Stimulated activated CD4-positive, alpha-beta T cell treated with anti-CD3 and anti-CD28 coated beads, Interleukin-2, amount 100 ng/mL, for 24 hours (primary cell): ENCODE measurements at regions not wholly inside any gene's neighbourhood (a gene's known extent, or its start where the extent isn't known, plus 50 kb on each side); places are given as distances from the start of the nearest gene placed in this dataset.
"Not testable (repeated sequence)": the region's sequence is repeated elsewhere in the genome, so short reads cannot be mapped to it uniquely, and the experiment has no call there.

ENCODE experiments used
- DNase-seq, 2 donors: peaks; one replicate each; pipeline ENCODE4 v3.0.0-alpha.2; 2020

- no peak for DNase-seq
Observed at GRCh38 chr9:13809401-13809800, 504.5 kb downstream of the NFIB start.

GRCh38 chr9:13807118-13807517 is 506.8 kb downstream of the NFIB start:
- DNase-seq, result no peak

- no peak for DNase-seq
Observed at GRCh38 chr9:13806714-13807113, 507.2 kb downstream of the NFIB start.

DNA sequence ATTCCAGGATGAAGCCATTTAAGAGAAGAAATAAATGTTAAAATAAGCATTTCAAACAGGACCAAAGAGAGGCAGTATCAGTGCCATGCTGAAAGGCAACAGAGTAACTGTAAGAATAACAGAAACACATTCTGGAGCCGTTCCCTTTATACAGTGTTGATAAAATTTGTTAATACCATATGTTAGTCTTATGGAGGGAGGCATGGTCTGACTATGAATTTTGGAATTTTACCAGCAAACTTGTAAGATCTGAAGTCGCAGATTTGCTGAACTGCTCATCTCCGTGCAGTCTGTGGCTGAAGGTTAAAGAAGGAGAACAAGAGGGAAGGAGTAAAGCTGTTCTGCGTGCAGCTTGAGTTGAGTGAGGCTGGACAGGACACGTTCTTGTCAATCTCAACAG is 508.4 kb downstream of the NFIB start:
- DNase-seq, result no peak

GRCh38 chr9:13804532-13804931 is 509.4 kb downstream of the NFIB start:
- no peak for DNase-seq

DNA sequence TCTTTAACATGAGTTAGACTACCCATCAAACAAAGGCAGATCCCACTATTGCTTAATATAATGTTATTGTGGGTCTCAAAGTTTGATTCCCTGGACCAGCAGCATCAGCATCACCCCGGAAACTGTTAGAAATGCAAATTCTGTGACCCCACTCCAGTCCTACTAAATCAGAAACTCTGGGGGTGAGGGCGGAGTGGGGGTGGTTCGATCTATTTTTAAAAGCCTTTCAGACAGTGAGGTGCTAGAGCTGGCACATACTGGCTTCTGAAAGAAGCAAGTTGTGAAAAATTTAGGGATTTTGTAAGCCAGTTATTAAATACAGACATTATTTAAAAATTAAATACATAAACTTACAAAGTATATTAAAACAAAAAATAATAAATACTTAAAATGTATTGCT is 513.2 kb downstream of the NFIB start:
- no peak for DNase-seq

DNA sequence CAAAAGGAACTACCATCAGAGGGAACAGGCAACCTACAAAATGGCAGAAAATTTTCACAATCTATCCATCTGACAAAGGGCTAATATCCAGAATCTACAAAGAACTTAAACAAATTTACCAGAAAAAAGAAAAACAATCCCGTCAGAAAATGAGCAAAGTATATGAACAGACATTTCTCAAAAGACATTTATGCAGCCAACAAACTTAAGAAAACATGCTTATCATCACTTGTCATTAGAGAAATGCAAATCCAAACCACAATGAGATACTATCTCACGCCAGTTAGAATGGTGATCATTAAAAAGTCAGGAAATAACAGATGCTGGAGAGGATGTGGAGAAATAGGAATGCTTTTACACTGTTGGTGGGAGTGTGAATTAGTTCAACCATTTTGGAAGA is 516.2 kb downstream of the NFIB start:
- DNase-seq, result not testable (repeated sequence)

DNA sequence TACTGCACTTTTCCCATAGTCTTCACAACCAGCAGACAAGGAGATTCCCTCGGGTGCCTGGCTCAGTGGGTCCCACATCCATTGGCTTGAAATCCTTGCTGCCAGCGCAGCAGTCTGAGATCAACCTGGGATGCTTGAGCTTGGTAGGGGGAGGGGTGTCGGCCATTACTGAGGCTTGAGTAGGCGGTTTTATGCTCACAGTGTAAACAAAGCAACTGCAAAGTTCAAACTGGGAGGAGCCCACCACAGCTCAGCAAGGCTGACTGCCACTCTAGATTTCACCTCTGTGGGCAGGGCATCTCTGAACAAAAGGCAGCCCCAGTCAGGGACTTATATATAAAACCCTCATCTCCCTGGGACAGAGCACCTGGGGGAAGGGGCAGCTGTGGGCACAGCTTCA is 512.3 kb upstream of the MPDZ start:
- DNase-seq, result no peak

DNA sequence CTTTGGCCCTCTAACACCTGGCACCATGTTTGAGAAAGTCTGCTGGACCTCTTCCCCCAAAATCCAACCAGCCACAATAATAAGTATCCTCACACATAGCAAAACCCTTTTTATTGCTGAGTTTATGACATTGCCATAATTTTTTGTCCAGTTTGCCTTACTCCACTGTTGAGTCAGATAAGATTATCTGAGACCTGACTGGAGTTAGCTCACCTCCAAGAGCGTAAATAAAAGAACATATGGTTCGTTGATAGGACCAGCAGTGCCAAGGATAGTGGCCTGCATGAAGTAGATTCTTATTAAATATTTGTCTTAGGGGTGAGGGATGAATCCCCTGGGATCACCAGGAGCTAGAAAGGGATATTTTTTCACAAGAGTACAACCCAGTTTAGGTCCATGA is 510.6 kb upstream of the MPDZ start:
- DNase-seq, result no peak

DNA sequence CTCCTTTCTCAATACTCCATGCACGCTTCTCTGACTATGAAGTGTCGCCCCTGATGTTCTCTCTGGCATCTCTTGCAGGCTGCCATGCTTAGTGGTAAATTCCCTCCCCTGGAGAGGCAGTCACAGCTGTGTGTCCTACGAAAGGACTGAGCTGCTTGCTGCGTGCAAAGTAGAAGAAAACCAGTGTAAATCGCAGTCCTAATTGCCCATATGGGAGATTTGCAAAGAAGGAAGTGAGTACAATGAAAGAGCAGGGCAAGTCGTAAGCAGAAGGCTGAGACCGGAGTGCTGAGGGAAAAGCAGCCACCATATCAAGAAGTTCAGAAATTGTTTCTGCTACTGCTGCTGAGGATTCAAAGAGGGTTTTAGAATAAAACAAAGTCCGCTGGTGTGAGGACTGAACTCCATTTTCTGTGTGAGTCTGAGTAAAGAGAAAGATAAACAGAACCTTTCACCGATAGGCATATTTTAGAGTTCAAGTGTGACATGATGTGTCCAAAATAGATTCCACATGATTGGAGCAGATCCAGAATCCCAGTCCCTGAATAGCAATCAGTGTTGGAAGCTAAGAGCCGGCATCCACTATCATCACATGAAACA is 507.8 kb upstream of the MPDZ start:
- no peak for DNase-seq

DNA sequence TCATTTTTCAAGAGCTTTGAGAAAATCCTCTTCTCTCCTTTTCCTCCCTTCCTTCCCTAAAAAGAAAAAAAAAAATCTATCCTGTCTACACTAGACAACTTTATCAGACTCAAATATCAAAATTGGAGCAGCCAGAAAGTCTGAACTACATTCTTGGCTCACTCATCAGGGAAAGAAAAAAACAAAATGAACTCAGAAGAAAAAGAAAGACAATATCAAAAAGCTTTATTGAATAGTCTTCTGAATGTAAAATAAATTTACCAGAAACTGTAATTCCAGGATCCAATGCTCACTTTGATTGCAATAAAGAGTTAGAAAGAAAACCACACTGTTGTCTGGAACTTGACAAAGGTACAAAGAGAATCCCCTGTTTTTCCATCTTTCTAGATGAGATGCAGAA is 507.2 kb upstream of the MPDZ start:
- no peak for DNase-seq

DNA sequence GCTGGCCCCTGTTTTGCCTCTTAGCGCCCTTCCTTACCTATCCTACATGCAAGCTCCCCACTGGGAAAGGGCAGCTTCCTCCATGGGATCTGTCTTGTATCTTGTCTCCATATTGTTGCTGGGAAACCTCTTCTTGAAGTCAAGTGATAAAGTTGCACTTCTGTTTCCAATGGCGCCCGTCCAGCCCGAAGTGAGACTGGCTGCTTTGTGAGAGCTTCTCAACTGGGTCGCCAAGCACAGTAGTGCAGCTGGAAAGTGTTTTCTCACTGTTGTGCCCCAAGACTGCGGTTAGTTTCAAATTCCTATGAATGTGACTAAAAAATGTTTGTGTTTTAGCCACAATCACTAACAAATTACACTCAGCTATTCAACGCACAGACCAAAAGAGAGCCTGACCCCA is 506.6 kb upstream of the MPDZ start:
- no peak for DNase-seq

DNA sequence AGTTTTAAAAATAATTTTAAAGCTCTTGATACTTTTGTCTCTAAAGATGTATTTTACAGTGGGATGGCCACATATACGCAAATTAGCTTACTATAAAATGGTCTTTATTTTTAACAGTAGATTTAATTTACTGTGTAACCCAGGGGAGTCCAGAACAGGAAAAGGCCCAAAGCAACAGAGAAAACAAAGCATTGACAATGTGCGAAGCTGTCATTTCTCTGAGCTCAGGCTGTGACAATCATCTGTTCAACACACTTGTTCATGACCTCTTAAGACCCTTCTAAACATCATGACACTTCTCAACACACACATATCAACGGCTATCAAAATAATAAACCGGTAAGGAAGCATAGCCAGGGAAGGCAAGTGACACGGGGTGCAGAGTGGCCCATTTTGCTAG is 499.6 kb upstream of the MPDZ start:
- DNase-seq, result no peak

GRCh38 chr9:13778631-13779030 is 499.1 kb upstream of the MPDZ start:
- DNase-seq, result no peak

GRCh38 chr9:13770956-13771355 is 491.5 kb upstream of the MPDZ start:
- no peak for DNase-seq

- no peak for DNase-seq
Observed at GRCh38 chr9:13769641-13770040, 490.1 kb upstream of the MPDZ start.

DNA sequence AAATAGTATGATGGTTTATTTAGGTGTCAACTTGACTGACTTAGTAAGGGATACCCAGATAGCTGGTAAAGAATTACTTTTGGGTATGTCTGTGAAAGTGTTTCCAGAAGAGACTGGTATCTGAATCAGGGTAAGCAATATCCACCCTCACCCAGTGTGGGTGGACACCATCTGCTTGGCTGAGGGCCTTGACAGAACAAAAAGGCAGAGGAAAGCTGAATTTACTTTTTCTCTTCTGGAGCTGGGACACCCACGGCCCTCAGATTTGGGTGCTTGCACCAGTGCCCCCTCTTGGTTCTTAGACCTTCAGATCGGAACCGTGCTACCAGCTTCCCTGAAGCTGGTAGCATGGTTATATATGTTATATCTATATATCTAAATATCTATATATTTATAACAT is 489.5 kb upstream of the MPDZ start:
- DNase-seq, result no peak

GRCh38 chr9:13762209-13762608 is 482.7 kb upstream of the MPDZ start:
- no peak for DNase-seq

DNA sequence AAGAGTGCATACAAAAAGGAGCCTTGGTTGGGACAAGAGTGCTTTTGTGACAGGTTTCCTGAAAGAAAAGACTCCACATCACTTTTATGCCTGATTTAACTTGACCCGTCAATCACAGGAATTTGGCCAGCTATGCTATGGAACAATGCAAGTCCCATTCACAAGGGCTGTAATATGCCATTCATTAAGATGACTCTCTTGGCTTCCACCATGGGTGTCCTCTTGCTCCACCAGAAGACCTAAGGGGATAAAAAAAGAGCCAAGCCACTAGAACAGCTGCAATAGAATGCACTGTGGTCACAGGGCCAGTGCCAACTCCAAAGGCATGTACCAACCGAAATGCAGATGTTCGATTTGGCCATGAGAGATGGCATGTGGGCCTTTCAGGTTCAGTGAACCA is 480.1 kb upstream of the MPDZ start:
- no peak for DNase-seq

GRCh38 chr9:13758936-13759335 is 479.4 kb upstream of the MPDZ start:
- no peak for DNase-seq

DNA sequence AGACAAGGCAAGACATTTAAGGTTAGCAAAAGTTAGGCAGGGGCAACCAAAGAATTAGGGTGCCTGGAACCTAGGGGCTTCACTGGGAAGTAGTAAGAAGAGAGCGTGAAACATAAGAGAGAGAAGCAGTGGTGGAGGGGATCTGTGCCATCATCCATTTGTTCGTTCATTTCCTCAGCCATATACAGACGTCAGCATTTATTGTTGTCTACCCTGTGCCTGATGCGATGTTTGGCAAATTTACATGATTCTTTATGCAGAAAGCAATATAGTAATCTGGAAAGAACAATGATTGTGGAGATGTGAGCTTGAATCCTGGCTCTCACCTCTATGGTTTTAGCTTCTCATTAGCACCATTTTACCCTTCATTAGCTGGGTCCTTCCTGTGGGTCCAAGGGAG is 477.5 kb upstream of the MPDZ start:
- DNase-seq, result no peak

GRCh38 chr9:13755551-13755950 is 476.1 kb upstream of the MPDZ start:
- no peak for DNase-seq

DNA sequence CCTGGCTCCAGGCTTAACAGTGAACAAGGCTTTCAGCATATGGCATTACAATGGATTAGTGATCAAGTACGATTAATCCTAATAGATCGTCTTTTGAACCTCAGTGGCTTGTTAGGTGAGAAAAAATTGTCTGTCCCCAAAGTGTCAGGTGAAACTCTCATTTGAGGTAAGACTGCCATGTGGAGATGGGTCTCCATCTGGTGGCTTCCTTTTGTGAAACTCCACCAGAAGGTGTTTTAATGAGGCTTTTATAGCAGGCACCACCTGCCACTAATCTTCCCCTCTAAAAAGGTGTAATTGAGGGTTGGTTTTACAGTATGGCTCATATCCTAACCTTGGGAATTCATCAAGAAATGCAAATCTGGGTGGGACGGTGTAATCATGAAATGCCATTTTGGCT is 471.1 kb upstream of the MPDZ start:
- no peak for DNase-seq

DNA sequence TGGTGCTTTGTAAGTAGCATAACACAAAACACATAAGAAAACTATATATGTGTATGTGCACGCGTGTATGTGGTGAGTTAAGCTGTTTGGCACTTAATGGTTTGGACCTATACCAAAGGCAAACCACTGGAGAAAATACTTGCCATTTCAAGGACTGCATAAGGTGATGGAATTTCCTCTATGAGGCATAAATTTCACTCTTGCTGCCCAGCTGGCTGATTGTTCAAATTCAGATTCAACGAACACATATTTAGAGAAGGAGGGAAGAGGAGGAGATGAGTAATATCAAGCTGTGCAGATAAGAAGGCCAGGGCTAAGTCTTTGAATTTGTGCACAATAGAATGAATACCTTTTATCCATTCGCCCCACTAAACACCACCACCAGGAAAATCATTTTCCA is 470.6 kb upstream of the MPDZ start:
- no peak for DNase-seq

GRCh38 chr9:13746876-13747275 is 467.4 kb upstream of the MPDZ start:
- no peak for DNase-seq
